ENCODE measurements at regions not wholly inside any gene's neighbourhood (a gene's known extent, or its start where the extent isn't known, plus 50 kb on each side); places are given as distances from the start of the nearest gene placed in this dataset.
"Not testable (repeated sequence)": the region's sequence is repeated elsewhere in the genome, so short reads cannot be mapped to it uniquely, and the experiment has no call there.

GRCh38 chr12:127479256-127479655 is 787.7 kb upstream of the TMEM132C start:
- no peak for DNase-seq

- DNase-seq, result no peak
Observed at GRCh38 chr12:127480775-127481314, 786.1 kb upstream of the TMEM132C start.

- no peak for DNase-seq
Observed at GRCh38 chr12:127482950-127483349, 784.0 kb upstream of the TMEM132C start.

- no peak for DNase-seq
Observed at GRCh38 chr12:127485528-127485927, 781.4 kb upstream of the TMEM132C start.

GRCh38 chr12:127487031-127487430 is 779.9 kb upstream of the TMEM132C start:
- DNase-seq, result no peak

GRCh38 chr12:127489061-127489460 is 777.9 kb upstream of the TMEM132C start:
- no peak for DNase-seq

GRCh38 chr12:127494961-127495915 is 771.7 kb upstream of the TMEM132C start:
- DNase-seq, result no peak

GRCh38 chr12:127496255-127496654 is 770.7 kb upstream of the TMEM132C start:
- DNase-seq, result no peak

GRCh38 chr12:127500512-127501035 is 766.4 kb upstream of the TMEM132C start:
- DNase-seq, result no peak

GRCh38 chr12:127501916-127502315 is 765.1 kb upstream of the TMEM132C start:
- DNase-seq, result no peak

GRCh38 chr12:127503246-127503645 is 763.7 kb upstream of the TMEM132C start:
- no peak for DNase-seq

GRCh38 chr12:127503996-127504395 is 763.0 kb upstream of the TMEM132C start:
- not testable (repeated sequence) for DNase-seq

- no peak for DNase-seq
Observed at GRCh38 chr12:127504874-127505273, 762.1 kb upstream of the TMEM132C start.

GRCh38 chr12:127507341-127507740 is 759.6 kb upstream of the TMEM132C start:
- DNase-seq, result no peak

GRCh38 chr12:127509066-127509778 is 757.7 kb upstream of the TMEM132C start:
- no peak for DNase-seq

- DNase-seq, result no peak
Observed at GRCh38 chr12:127515941-127516340, 751.0 kb upstream of the TMEM132C start.

GRCh38 chr12:127516467-127516866 is 750.5 kb upstream of the TMEM132C start:
- DNase-seq, result no peak

GRCh38 chr12:127519779-127520178 is 747.2 kb upstream of the TMEM132C start:
- no peak for DNase-seq

- no peak for DNase-seq
Observed at GRCh38 chr12:127526925-127527324, 740.0 kb upstream of the TMEM132C start.

GRCh38 chr12:127528551-127528950 is 738.4 kb upstream of the TMEM132C start:
- no peak for DNase-seq

- DNase-seq, result no peak
Observed at GRCh38 chr12:127531542-127531941, 735.4 kb upstream of the TMEM132C start.

GRCh38 chr12:127533353-127533752 is 733.6 kb upstream of the TMEM132C start:
- no peak for DNase-seq

- no peak for DNase-seq
Observed at GRCh38 chr12:127536833-127537428, 730.0 kb upstream of the TMEM132C start.

All from GOT3 (cell line).